K562 (cell line): ENCODE measurements at regions not wholly inside any gene's neighbourhood (a gene's known extent, or its start where the extent isn't known, plus 50 kb on each side); places are given as distances from the start of the nearest gene placed in this dataset.

Source experiments
- ATAC-seq: fragments of 200-7000 bp; cut with Tn5 transposase; 3 replicates; pipeline ENCODE4 v1.9.1; 2020; ENCODE audit warnings: moderate library complexity
- BruUV-seq: library from RNA; stranded (reverse); fragments of 400-500 nt; replicated peaks from 2 replicates; lab custom pipeline; 2021; lab: Mats Ljungman, UMichigan
- CTCF ChIA-PET: fragments of 300-600 bp; formaldehyde crosslinking; extraction: SDS; loops from one replicate; lab custom pipeline; 2021; ENCODE audit warnings: low intra/inter-chr PET ratio; lab: Yijun Ruan, JAX
- POLR2A ChIA-PET: fragments of 300-600, 350-650 bp; sonication (Branson Sonifier 250); formaldehyde crosslinking; extraction: SDS; loops from one replicate; lab custom pipeline; 2021; ENCODE audit warnings: antibody characterized with exemption, inconsistent platforms; lab: Yijun Ruan, JAX
- DNase-seq, 4 experiments: peaks; one replicate each; pipeline versions ENCODE4 v3.0.0 to v3.0.0-alpha.2; 2011 to 2018; ENCODE audit warnings: low spot score in 3 of 4, mixed read lengths in 3 of 4; ENCODE audit errors: extremely low read depth in 1 of 4
- FAIRE-seq: peaks from 2 replicates; lab custom pipeline; 2011; peaks lifted over from hg19 to GRCh38; lab: Jason Lieb, UNC
- H2AFZ ChIP-seq: 2 replicates; pipeline ENCODE4 v1.6.0; 2011; ENCODE audit warnings: low read depth, low read length, control low read depth, inconsistent platforms
- H3K27ac ChIP-seq: fragments of 200-600 bp; 3 replicates; pipeline ENCODE4 v1.8.0; 2011; ENCODE audit warnings: low read depth, mild to moderate bottlenecking, control low read depth, inconsistent platforms, low read length, moderate library complexity, mixed read lengths; ENCODE audit errors: extremely low read depth
- H3K27me3 ChIP-seq, 2 experiments: fragments of 300-600 bp in 1 of 2; 2 replicates in 1 of 2; 3 replicates in 1 of 2; pipeline versions ENCODE4 v1.6.0 to v1.8.0; 2011; ENCODE audit warnings: inconsistent platforms in 2 of 2, low read length in 2 of 2, mild to moderate bottlenecking in 1 of 2, mixed read lengths in 1 of 2, moderate library complexity in 1 of 2; ENCODE audit not compliant: control insufficient read depth in 2 of 2, insufficient read depth in 2 of 2
- H3K36me3 ChIP-seq: fragments of 300-600 bp; 3 replicates; pipeline ENCODE4 v1.8.0; 2011; ENCODE audit warnings: mild to moderate bottlenecking, low read length, inconsistent platforms; ENCODE audit not compliant: control insufficient read depth, insufficient read depth
- H3K4me1 ChIP-seq, 2 experiments: fragments of 200-600 bp in 1 of 2; replicated peaks in 1 of 2; 2 replicates in 1 of 2; 3 replicates in 1 of 2; pipeline versions ENCODE4 v1.5.1 to v1.8.0; 2011; ENCODE audit warnings: inconsistent platforms in 2 of 2, low read length in 2 of 2, mild to moderate bottlenecking in 1 of 2, mixed read lengths in 1 of 2, moderate library complexity in 1 of 2; ENCODE audit not compliant: control insufficient read depth in 2 of 2, insufficient read depth in 2 of 2
- H3K4me2 ChIP-seq: 2 replicates; pipeline ENCODE4 v1.6.1; 2011; ENCODE audit warnings: low read length, control low read depth, inconsistent platforms, mixed read lengths; ENCODE audit not compliant: insufficient read depth
- H3K4me3 ChIP-seq: fragments of 200-600 bp; sonication (generic), shearing (Covaris generic); 2 replicates; pipeline ENCODE4 v1.5.1; 2016; ENCODE audit warnings: control low read depth, inconsistent platforms
- H3K79me2 ChIP-seq: fragments of 200-600 bp; 3 replicates; pipeline ENCODE4 v1.8.0; 2011; ENCODE audit warnings: low read length, inconsistent platforms; ENCODE audit not compliant: control insufficient read depth, insufficient read depth
- H3K9ac ChIP-seq, 2 experiments: 2 replicates each; pipeline versions ENCODE4 v1.6.0 to v1.6.1; 2011; ENCODE audit warnings: low read depth in 2 of 2, low read length in 2 of 2, control low read depth in 1 of 2, inconsistent platforms in 1 of 2, mild to moderate bottlenecking in 1 of 2, mixed read lengths in 1 of 2; ENCODE audit not compliant: insufficient read depth in 1 of 2
- H3K9me1 ChIP-seq: one replicate; pipeline ENCODE4 v1.6.0; 2011; ENCODE audit warnings: inconsistent platforms, mild to moderate bottlenecking, low read length, moderate library complexity; ENCODE audit not compliant: control insufficient read depth, insufficient read depth
- H3K9me3 ChIP-seq: replicated peaks from 2 replicates; pipeline ENCODE4 v1.5.1; 2011; ENCODE audit warnings: low read depth, low read length, inconsistent platforms; ENCODE audit not compliant: control insufficient read depth, insufficient read depth
- H4K20me1 ChIP-seq: replicated peaks from 2 replicates; pipeline ENCODE4 v1.6.1; 2011; ENCODE audit warnings: low read length, inconsistent platforms, mixed read lengths; ENCODE audit not compliant: control insufficient read depth, insufficient read depth
- ATF7 ChIP-seq: fragments of 450-650 bp; IDR thresholded peaks from 2 replicates; pipeline ENCODE4 v1.7.1; 2014; ENCODE audit warnings: mild to moderate bottlenecking, moderate library complexity
- MECOM ChIP-seq: fragments of 250-450 bp; sonication (Bioruptor Pico); IDR thresholded peaks from 2 replicates; pipeline ENCODE4 v1.8.0; 2022; ENCODE audit warnings: inconsistent platforms
- MTF1 ChIP-seq: fragments of 250-450 bp; sonication (Bioruptor Pico); IDR thresholded peaks from 2 replicates; pipeline ENCODE4 v1.9.0; 2021; ENCODE audit warnings: moderate library complexity, mild to moderate bottlenecking, inconsistent platforms, borderline replicate concordance
- NR2F6 ChIP-seq: fragments of 450-650 bp; formaldehyde crosslinking; IDR thresholded peaks from 2 replicates; pipeline ENCODE4 v1.4.0; 2020; ENCODE audit warnings: mild to moderate bottlenecking
- PTBP1 ChIP-seq: fragments of 200-400 bp; formaldehyde crosslinking; IDR thresholded peaks from 2 replicates; pipeline ENCODE4 v1.6.1; 2017; ENCODE audit warnings: low read depth, low read length
- THRAP3 ChIP-seq: fragments of 450-650 bp; IDR thresholded peaks from 2 replicates; pipeline ENCODE4 v1.6.1; 2016; ENCODE audit warnings: mild to moderate bottlenecking, inconsistent platforms, borderline replicate concordance
- TSHZ1 ChIP-seq: fragments of 250-450 bp; sonication (Bioruptor Pico); IDR thresholded peaks from 2 replicates; pipeline ENCODE4 v1.4.0; 2020; ENCODE audit warnings: mild to moderate bottlenecking, moderate library complexity
- ZBTB2 ChIP-seq: fragments of 450-650 bp; IDR thresholded peaks from 2 replicates; pipeline ENCODE4 v1.6.1; 2016; ENCODE audit warnings: antibody characterized with exemption
- ZFP36 ChIP-seq: fragments of 150-350 bp; IDR thresholded peaks from 2 replicates; pipeline ENCODE4 v1.6.1; 2018; ENCODE audit warnings: low read length, low read depth; ENCODE audit not compliant: partially characterized antibody
- ZNF699 ChIP-seq: fragments of 250-450 bp; sonication (Bioruptor Pico); IDR thresholded peaks from 2 replicates; pipeline ENCODE4 v1.8.0; 2021; ENCODE audit warnings: mild to moderate bottlenecking, moderate library complexity; ENCODE audit not compliant: insufficient replicate concordance
- WGBS: fragments of 100-300 bp; shearing (Covaris generic); methylation state at CpG from one replicate; pipeline ENCODE4 v1.1.6; 2016; ENCODE audit warnings: low coverage, mixed read lengths; ENCODE audit not compliant: insufficient coverage; ENCODE audit errors: missing lambda C conversion rate; 5-methylcytosine and 5-hydroxymethylcytosine counted together
- in situ Hi-C: fragments of 300-500 bp; cut with MboI; formaldehyde crosslinking; loops from 4 replicates; pipeline ENCODE4 v1.15.0; 2018; ENCODE audit warnings: inconsistent platforms, mixed read lengths
- intact Hi-C: fragments of 100-400 bp; cut with micrococcal nuclease; formaldehyde crosslinking; loops from 2 replicates; pipeline ENCODE4 v1.14.2; 2022

GRCh38 chr5:12125895-12126294 is 221.6 kb upstream of the CTNND2 start (continued):
- TF ChIP-seq PTBP1 = no peak

DNA sequence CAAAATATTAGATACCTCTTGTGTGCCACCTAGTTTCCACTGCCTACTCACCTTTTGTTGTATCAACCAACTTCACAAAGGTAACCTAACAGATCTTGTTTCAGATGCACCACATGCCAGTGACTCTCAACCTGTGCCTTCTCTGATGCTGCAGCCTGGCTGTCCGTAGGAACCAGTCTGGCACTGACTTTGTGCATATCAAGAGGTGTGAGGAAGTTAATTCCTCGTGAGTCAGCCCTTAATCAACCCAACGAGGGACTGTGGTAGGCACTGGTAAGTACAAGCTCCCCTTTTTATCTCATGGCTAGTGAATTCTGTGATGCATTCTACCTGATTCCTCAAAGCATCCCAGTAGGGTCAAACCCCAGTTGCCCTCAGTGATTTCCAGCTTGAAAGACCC is 215.4 kb upstream of the CTNND2 start:
- CTCF ChIA-PET = no interaction called here
- intact Hi-C loops = no loop called here
- TF ChIP-seq TSHZ1 (CRISPR knock-in tag) (no peak), MTF1 (no peak), ZNF699 (no peak), THRAP3 (no peak), MECOM (CRISPR knock-in tag) (no peak), ZBTB2 (no peak), ATF7 (no peak), ZFP36 (no peak), NR2F6 (CRISPR knock-in tag) (no peak)

More for the DNA sequence above, 215.4 kb upstream of the CTNND2 start:
- Histone ChIP-seq H3K79me2 (no peaks in the 10 kb centered on the region), H4K20me1 (no peaks in the 10 kb centered on the region), H3K36me3 (no peaks in the 10 kb centered on the region), H3K4me2 (no peak overlapping the region), H3K9me3 (peaks cover 13% of the 10 kb centered on the region), H3K4me3 (no peak overlapping the region), H3K9me1 (no peaks in the 10 kb centered on the region), H3K4me1 (no peaks in the 10 kb centered on the region), H3K27ac (no peak overlapping the region), H3K27me3 (no peaks in the 10 kb centered on the region), H2AFZ (no peak overlapping the region), H3K9ac (no peak overlapping the region)
- FAIRE-seq (no peak), ATAC-seq (no peak), DNase-seq (no peak)
- 0% methylated on average over 3 of the region's 3 CpGs for WGBS
- BruUV-seq = no TSS peak
- POLR2A ChIA-PET = no interaction called here
- in situ Hi-C loops = no loop called here
